ENCODE measurements at regions not wholly inside any gene's neighbourhood (a gene's known extent, or its start where the extent isn't known, plus 50 kb on each side); places are given as distances from the start of the nearest gene placed in this dataset.
"Not testable (repeated sequence)": the region's sequence is repeated elsewhere in the genome, so short reads cannot be mapped to it uniquely, and the experiment has no call there.

DNA sequence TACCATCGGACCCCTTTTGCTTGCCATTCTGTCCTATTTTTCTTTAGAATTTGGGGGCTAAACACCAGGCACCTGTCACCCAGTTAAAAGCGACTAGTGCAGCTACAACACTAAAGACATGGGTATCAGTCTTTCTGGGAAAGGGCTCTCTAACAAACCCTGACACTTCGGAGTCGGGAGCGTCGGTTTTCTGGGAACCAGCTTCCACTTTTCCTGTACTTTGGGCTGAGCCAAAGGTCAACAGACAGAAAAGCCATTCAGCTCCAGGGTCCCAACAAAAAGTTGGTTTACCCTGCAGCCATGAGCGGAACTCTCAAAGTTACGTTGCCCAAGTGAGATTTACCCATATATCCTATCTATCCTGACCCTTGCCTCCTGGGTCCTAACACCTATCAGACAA, 337.0 kb upstream of the SLITRK5 start:
- WGBS (ENCODE audit: missing lambda C conversion rate) = 60% methylated on average over 8 of the region's 8 CpGs
- no peak for FAIRE-seq

DNA sequence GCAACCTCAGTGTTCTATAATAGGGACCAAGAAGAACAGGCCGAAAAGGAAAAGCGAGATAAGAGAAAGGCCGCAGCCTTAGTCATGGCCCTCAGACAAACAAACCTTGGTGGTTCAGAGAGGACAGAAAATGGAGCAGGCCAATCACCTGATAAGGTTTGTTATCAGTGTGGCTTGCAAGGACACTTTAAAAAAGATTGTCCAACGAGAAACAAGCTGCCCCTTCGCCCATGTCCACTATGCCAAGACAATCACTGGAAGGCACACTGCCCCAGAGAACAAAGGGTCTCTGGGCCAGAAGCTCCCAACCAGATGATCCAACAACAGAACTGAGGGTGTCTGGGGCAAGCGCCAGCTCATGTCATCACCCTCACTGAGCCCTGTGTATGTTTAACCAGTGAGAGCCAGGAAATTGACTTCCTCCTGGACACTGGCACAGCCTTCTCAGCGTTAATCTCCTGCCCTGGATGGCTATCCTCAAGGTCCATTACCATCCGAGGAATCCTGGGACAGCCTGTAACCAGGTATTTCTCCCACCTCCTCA, 334.8 kb upstream of the SLITRK5 start:
- H3K4me1 ChIP-seq; ATAC-seq; H3K9me3 ChIP-seq; H3K4me2 ChIP-seq; H3K4me3 ChIP-seq; DNase-seq (ENCODE audit: low read depth in 1 of 2, low spot score in 1 of 2); CTCF ChIA-PET; POLR2A ChIA-PET; H3K27ac ChIP-seq; FAIRE-seq: not testable (repeated sequence)
- WGBS (ENCODE audit: missing lambda C conversion rate) = 44% methylated on average over 8 of the region's 8 CpGs

More for the DNA sequence above, 337.0 kb upstream of the SLITRK5 start:
- TF ChIP-seq EHF (CRISPR knock-in tag; IDR thresholded peaks at IDR 0.05) (no peak), HOXB13 (CRISPR knock-in tag; IDR thresholded peaks at IDR 0.05; ENCODE audit: low read depth) (no peak), RCOR1 (IDR thresholded peaks at IDR 0.05; ENCODE audit: low read depth, low read length) (no peak), BHLHE40 (IDR thresholded peaks at IDR 0.05; ENCODE audit: low read depth, low read length) (no peak)
- TF ChIP-seq, protein P1, sequence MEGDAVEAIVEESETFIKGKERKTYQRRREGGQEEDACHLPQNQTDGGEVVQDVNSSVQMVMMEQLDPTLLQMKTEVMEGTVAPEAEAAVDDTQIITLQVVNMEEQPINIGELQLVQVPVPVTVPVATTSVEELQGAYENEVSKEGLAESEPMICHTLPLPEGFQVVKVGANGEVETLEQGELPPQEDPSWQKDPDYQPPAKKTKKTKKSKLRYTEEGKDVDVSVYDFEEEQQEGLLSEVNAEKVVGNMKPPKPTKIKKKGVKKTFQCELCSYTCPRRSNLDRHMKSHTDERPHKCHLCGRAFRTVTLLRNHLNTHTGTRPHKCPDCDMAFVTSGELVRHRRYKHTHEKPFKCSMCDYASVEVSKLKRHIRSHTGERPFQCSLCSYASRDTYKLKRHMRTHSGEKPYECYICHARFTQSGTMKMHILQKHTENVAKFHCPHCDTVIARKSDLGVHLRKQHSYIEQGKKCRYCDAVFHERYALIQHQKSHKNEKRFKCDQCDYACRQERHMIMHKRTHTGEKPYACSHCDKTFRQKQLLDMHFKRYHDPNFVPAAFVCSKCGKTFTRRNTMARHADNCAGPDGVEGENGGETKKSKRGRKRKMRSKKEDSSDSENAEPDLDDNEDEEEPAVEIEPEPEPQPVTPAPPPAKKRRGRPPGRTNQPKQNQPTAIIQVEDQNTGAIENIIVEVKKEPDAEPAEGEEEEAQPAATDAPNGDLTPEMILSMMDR (IDR thresholded peaks at IDR 0.05) = no peak
- TF ChIP-seq, protein P2, sequence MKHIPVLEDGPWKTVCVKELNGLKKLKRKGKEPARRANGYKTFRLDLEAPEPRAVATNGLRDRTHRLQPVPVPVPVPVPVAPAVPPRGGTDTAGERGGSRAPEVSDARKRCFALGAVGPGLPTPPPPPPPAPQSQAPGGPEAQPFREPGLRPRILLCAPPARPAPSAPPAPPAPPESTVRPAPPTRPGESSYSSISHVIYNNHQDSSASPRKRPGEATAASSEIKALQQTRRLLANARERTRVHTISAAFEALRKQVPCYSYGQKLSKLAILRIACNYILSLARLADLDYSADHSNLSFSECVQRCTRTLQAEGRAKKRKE (CRISPR knock-in tag; IDR thresholded peaks at IDR 0.05; ENCODE audit: low read depth) = no peak
- TF ChIP-seq, protein P3, sequence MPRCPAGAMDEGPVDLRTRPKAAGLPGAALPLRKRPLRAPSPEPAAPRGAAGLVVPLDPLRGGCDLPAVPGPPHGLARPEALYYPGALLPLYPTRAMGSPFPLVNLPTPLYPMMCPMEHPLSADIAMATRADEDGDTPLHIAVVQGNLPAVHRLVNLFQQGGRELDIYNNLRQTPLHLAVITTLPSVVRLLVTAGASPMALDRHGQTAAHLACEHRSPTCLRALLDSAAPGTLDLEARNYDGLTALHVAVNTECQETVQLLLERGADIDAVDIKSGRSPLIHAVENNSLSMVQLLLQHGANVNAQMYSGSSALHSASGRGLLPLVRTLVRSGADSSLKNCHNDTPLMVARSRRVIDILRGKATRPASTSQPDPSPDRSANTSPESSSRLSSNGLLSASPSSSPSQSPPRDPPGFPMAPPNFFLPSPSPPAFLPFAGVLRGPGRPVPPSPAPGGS (IDR thresholded peaks at IDR 0.05) = no peak
- TF ChIP-seq, protein P4, sequence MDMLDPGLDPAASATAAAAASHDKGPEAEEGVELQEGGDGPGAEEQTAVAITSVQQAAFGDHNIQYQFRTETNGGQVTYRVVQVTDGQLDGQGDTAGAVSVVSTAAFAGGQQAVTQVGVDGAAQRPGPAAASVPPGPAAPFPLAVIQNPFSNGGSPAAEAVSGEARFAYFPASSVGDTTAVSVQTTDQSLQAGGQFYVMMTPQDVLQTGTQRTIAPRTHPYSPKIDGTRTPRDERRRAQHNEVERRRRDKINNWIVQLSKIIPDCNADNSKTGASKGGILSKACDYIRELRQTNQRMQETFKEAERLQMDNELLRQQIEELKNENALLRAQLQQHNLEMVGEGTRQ (IDR thresholded peaks at IDR 0.05) = no peak
- TF ChIP-seq, protein P5, sequence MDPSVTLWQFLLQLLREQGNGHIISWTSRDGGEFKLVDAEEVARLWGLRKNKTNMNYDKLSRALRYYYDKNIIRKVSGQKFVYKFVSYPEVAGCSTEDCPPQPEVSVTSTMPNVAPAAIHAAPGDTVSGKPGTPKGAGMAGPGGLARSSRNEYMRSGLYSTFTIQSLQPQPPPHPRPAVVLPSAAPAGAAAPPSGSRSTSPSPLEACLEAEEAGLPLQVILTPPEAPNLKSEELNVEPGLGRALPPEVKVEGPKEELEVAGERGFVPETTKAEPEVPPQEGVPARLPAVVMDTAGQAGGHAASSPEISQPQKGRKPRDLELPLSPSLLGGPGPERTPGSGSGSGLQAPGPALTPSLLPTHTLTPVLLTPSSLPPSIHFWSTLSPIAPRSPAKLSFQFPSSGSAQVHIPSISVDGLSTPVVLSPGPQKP (IDR thresholded peaks at IDR 0.05; ENCODE audit: low read depth, low read length) = no peak
- Histone ChIP-seq H3K4me2 (no peak overlapping the region), H3K27ac (no peak overlapping the region), H3K9me3 (no peaks in the 10 kb centered on the region), H3K4me1 (no peaks in the 10 kb centered on the region), H3K4me3 (no peak overlapping the region)
- POLR2A ChIA-PET = no interaction called here
- CTCF ChIA-PET = no interaction called here
- DNase-seq (ENCODE audit: low read depth in 1 of 2, low spot score in 1 of 2) (no peak), ATAC-seq (no peak)

DNA sequence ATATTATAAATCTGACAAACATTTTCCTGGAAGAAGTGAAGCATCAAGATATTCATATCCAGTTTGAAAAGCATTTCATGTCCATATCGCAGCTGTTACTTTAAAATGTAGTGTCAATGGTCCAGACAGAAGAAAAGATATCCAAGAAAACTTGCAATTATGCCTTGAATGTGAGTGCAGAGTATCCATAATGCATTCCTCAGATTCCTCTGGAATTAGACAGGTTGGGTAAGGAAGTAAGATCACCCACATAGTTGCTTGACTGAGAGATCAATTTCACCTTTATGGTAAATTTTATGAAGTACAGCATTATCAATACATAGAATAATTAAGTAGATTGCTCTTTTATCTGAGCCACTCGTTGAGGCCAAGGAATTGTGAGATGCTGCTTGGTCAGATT, 327.0 kb upstream of the SLITRK5 start:
- FAIRE-seq (no peak), DNase-seq (ENCODE audit: low read depth in 1 of 2, low spot score in 1 of 2) (no peak), ATAC-seq (no peak)
- TF ChIP-seq, protein P4 (IDR thresholded peaks at IDR 0.05) = no peak
- TF ChIP-seq NR3C1 (IDR thresholded peaks at IDR 0.05) (no peak), HOXA7 (CRISPR knock-in tag; IDR thresholded peaks at IDR 0.05) (no peak), ESRRA (IDR thresholded peaks at IDR 0.05; ENCODE audit: borderline replicate concordance, low read length) (no peak), NPAS2 (CRISPR knock-in tag; IDR thresholded peaks at IDR 0.05; ENCODE audit: borderline replicate concordance) (no peak), FOSB (CRISPR knock-in tag; IDR thresholded peaks at IDR 0.05) (no peak), SREBF2 (IDR thresholded peaks at IDR 0.05) (no peak), MYC (IDR thresholded peaks at IDR 0.05; ENCODE audit: borderline replicate concordance, low read length) (no peak), HEYL (CRISPR knock-in tag; IDR thresholded peaks at IDR 0.05) (no peak)
- TF ChIP-seq, protein P3 (IDR thresholded peaks at IDR 0.05) = no peak
- TF ChIP-seq, protein P6, sequence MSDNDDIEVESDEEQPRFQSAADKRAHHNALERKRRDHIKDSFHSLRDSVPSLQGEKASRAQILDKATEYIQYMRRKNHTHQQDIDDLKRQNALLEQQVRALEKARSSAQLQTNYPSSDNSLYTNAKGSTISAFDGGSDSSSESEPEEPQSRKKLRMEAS (IDR thresholded peaks at IDR 0.05) = no peak
- no peak overlapping the region for H3K27ac ChIP-seq
- no peaks in the 10 kb centered on the region for H3K9me3 ChIP-seq
- ChIA-PET CTCF (no interaction called here), POLR2A (no interaction called here)
- no peak overlapping the region for H3K4me2 ChIP-seq
- 9% methylated on average over 2 of the region's 2 CpGs for WGBS (ENCODE audit: missing lambda C conversion rate)
- no peaks in the 10 kb centered on the region for H3K4me1 ChIP-seq
- H3K4me3 ChIP-seq = no peak overlapping the region
